Epithelial cell of esophagus (primary cell): ENCODE measurements at regions not wholly inside any gene's neighbourhood (a gene's known extent, or its start where the extent isn't known, plus 50 kb on each side); places are given as distances from the start of the nearest gene placed in this dataset.

Experiments
- DNase-seq: peaks from one replicate; pipeline ENCODE4 v3.0.0; 2010; ENCODE audit warnings: low read depth
- H3K4me3 ChIP-seq: 2 replicates; pipeline ENCODE4 v1.5.1; 2011; ENCODE audit warnings: mild to moderate bottlenecking, low read length, control low read depth
- TF ChIP-seq, protein P1 (sequence below): IDR thresholded peaks from 2 replicates; pipeline ENCODE4 v1.5.1; 2011; ENCODE audit warnings: low read depth, mild to moderate bottlenecking, low read length, control low read depth, inconsistent platforms; ENCODE audit not compliant: insufficient read depth; ENCODE audit errors: missing control alignments

DNA sequence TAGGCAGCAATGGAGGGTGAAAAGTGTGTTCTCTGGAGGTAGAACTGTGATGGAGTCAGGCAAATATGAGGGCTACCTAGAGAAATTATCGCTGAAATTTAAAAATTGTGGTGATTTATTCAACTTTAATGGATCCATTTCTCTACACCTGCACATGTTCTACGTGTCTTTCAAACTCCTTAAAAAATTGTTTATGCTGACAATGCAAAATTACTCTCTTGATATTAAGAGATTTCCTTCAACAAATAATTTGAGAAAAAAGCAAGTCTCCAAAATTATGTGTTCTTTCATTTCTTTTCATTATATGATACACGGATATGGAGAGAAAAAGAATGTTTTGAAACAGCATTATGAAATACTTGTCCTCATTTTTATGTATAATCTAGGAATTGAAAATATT, 1151.4 kb upstream of the PABPC4L start:
- TF ChIP-seq, protein P1, sequence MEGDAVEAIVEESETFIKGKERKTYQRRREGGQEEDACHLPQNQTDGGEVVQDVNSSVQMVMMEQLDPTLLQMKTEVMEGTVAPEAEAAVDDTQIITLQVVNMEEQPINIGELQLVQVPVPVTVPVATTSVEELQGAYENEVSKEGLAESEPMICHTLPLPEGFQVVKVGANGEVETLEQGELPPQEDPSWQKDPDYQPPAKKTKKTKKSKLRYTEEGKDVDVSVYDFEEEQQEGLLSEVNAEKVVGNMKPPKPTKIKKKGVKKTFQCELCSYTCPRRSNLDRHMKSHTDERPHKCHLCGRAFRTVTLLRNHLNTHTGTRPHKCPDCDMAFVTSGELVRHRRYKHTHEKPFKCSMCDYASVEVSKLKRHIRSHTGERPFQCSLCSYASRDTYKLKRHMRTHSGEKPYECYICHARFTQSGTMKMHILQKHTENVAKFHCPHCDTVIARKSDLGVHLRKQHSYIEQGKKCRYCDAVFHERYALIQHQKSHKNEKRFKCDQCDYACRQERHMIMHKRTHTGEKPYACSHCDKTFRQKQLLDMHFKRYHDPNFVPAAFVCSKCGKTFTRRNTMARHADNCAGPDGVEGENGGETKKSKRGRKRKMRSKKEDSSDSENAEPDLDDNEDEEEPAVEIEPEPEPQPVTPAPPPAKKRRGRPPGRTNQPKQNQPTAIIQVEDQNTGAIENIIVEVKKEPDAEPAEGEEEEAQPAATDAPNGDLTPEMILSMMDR = no peak
- H3K4me3 ChIP-seq = no peak overlapping the region

DNA sequence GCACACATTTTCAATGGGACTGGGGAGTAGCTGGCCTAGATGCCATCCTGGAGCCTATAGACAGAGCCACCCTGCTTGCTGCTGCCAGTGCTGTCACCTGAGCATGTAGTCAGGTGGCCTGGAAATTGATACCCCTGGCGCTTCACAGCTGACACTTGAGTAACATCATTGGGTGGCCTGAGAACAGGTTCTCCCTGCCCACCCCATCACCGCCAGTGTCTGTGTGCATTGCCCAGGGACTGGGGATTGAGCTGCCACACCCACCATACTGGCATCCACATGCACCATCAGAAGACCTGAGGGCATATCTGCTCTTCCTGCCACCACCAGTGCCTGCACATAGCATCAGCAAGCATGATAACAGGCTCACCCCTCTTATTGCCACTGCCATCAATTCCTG, 1142.9 kb upstream of the PABPC4L start:
- TF ChIP-seq, protein P1 = no peak
- DNase-seq = no peak

More for the DNA sequence above, 1151.4 kb upstream of the PABPC4L start:
- no peak for DNase-seq

DNA sequence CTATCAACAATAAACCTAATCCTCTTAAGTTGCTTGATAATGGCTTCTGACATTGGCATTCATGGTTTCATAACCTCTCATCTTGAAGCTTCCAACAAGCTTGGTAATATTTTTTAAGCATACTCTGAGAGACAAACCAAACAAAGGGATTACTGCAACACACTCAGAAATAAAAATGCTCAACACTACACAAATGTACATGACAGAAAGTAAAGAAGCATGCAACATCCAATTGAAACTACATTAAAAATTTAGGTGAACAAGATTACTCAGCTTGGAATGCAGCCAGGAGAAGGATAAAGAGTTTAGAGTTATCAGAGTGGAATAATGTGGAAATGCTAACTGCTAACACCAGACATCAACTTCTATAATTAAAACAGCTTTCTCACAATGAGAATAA, 1136.6 kb upstream of the PABPC4L start:
- no peak overlapping the region for H3K4me3 ChIP-seq
- no peak for DNase-seq
- TF ChIP-seq, protein P1 = no peak

More for the DNA sequence above, 1142.9 kb upstream of the PABPC4L start:
- no peak overlapping the region for H3K4me3 ChIP-seq

DNA sequence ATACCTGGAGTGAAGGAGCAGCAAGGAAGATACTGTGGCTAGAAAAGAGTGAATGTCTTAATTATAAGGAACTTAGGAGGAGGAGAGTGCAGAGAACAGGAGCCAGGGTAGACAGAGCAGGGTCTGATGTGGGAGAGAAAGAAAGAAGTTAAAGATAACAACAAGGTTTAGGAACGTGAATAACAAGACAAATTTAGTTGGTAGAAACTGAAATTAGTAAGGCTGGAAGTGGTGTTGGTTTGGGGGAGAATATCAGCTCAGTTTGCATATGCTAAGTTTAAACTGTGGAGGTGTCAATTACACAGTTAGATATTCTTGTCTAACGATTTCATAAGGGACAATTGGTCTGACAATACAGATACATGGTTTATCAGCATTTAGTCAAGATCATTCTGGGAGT, 1123.7 kb upstream of the PABPC4L start:
- no peak for DNase-seq
- H3K4me3 ChIP-seq = no peak overlapping the region
- TF ChIP-seq, protein P1 = no peak

DNA sequence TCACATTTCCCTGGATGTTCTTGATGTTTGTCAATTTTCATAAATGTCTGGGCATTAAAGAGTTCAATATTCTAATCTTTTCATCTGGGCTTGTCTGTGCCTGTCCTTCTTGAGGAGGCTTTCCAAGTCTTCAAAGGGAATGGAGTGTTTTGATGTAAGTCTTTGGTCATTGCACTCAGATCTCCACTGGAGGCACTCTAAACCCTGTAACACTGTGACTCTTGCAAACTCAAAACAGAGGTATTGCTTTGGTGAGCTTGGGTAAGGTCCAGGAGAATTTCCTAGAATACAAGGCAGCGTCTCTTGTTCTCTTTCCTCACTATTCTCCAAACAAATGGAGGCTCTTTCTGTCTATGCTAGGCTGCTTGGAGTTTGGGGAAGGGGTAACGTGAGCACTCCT, 1118.1 kb upstream of the PABPC4L start:
- TF ChIP-seq, protein P1 = peak; percentile 26

DNA sequence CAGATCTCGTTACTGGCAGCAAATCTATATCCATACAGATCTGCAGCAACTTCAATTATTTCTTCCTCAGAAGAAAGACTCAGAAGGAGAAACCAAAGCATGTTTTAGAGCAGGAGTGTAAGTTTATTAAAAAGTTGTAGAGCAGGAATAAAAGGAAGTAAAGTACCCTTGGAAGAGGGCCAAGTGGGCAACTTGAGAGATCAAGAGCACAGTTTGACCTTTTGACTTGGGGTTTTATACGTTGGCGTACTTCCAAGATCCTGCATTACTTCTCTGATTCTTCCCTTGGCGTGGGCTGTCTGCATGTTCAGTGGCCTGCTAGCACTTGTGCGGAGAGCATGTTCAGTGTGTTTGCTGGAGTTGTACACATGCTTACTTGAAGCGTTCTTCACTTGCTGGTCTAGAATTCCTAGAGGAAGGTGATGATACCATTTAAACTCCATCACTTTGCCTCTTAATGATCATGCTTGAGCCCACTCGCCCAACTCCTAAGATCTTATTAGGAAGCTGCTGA, 1114.7 kb upstream of the PABPC4L start:
- TF ChIP-seq, protein P1 = no peak
- peak; percentile 26 for DNase-seq
- H3K4me3 ChIP-seq = no peak overlapping the region

More for the DNA sequence above, 1118.1 kb upstream of the PABPC4L start:
- no peak overlapping the region for H3K4me3 ChIP-seq
- DNase-seq = peak; percentile 37

DNA sequence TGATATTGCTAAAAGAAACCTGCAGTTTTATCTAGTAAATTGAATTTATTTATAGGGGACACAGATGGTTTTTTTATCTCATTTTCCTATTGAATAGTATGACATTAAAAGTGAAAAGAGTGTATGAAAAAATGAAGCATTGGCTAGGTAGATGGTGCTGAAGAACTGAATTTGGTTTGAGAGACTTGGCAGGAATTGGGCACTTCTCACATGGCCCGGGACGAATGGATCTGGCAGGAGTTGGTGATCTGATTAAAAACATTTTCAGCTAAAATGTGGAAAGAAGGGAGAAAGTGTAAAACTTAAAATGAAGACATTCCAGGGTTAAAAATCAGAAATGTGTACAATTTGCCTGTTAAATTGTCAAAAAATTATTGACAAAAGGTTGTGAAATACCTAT, 1088.5 kb upstream of the PABPC4L start:
- DNase-seq = no peak
- H3K4me3 ChIP-seq = no peak overlapping the region
- TF ChIP-seq, protein P1 = no peak
